Right lobe of liver (tissue), 4 donors: ENCODE measurements at regions not wholly inside any gene's neighbourhood (a gene's known extent, or its start where the extent isn't known, plus 50 kb on each side); places are given as distances from the start of the nearest gene placed in this dataset.

Experiments
- POLR2A ChIP-seq: fragments of 450-650 bp; IDR thresholded peaks from one replicate; pipeline ENCODE4 v1.6.1; 2017; ENCODE audit warnings: antibody characterized with exemption, mild to moderate bottlenecking
- TF ChIP-seq, protein P1 (sequence below), 4 donors: fragments of 200-600 bp in 3 of 4; fragments of 450-650 bp in 1 of 4; IDR thresholded peaks; one replicate each; pipeline versions ENCODE4 v1.5.1 to v1.8.0; 2016 to 2022; ENCODE audit warnings: antibody characterized with exemption in 4 of 4, mild to moderate bottlenecking in 2 of 4
- donor health status: DM: no; HTN: no; CAD: no.
- donor health status: DM: no; HTN: no; CAD: no.
- donor health status: DM: no; HTN: yes; CAD: no.

- TF ChIP-seq, protein P1, sequence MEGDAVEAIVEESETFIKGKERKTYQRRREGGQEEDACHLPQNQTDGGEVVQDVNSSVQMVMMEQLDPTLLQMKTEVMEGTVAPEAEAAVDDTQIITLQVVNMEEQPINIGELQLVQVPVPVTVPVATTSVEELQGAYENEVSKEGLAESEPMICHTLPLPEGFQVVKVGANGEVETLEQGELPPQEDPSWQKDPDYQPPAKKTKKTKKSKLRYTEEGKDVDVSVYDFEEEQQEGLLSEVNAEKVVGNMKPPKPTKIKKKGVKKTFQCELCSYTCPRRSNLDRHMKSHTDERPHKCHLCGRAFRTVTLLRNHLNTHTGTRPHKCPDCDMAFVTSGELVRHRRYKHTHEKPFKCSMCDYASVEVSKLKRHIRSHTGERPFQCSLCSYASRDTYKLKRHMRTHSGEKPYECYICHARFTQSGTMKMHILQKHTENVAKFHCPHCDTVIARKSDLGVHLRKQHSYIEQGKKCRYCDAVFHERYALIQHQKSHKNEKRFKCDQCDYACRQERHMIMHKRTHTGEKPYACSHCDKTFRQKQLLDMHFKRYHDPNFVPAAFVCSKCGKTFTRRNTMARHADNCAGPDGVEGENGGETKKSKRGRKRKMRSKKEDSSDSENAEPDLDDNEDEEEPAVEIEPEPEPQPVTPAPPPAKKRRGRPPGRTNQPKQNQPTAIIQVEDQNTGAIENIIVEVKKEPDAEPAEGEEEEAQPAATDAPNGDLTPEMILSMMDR (IDR thresholded peaks at IDR 0.05) = no peak
- TF ChIP-seq POLR2A = no peak
Measured at GRCh38 chr6:12560315-12560714, 156.3 kb upstream of the PHACTR1 start.
